ENCODE measurements at regions not wholly inside any gene's neighbourhood (a gene's known extent, or its start where the extent isn't known, plus 50 kb on each side); places are given as distances from the start of the nearest gene placed in this dataset.

DNA sequence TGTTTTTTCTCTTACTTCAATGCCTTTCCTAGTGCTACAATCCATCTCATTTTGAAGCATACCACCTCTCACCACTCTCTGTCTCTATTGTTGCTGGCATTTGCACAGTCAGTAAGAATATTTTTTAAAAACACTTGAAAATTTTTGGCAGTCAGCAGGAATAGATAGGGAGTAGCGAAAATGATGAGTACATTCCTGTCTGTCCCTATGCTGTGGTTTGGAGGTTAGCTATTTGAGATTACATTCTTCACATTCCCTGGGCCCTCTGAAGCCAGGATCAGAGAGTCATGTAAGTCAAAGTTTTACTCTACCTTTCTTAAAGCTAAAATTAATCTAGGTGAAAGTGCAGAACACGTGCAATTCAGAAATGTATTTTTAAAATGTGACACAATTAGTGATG, 53.0 kb upstream of the MAGI2 start:
- TF ChIP-seq GATA3 (IDR thresholded peaks at IDR 0.05; ENCODE audit: low read depth, low read length): no peak
- TF ChIP-seq GATA2 (IDR thresholded peaks at IDR 0.05; ENCODE audit: low read depth, low read length): no peak

DNA sequence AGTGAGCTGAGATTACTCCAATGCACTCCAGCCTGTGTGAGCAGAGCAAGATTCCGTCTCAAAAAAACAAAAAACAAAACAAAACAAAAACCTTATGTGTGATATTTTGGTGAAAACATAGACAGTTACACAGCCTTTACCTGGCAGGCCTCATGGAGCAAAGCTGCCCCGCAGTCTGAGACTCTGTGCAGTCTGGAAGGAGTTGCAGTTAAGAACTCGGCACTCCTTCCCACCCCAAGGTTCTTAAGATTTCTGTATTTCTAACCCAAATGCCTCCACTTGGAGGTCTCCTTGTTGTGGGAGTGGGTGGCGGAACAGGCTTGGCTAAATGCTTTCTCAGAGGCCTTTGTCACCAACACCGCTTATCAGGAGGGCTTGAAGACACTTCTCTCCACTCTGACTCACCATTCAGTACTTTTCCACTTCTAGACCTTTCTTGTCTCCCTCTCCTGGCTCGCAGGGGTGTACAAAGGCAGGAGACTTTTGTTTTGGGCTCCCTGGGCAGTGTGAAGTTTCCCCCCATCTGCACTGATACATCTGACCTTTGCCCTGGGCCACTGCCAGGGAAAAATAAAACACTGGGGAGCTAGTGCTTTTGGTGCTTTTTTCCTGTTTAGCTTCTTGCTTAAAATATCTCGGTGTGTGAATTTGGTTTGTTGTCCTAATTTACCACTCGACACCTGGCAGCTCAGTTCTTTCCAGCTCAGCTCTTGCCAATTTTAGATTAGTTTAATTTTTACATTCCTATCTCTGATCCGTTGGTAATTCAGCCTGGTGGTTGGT, 51.3 kb upstream of the MAGI2 start:
- no peak for TF ChIP-seq GATA3 (IDR thresholded peaks at IDR 0.05; ENCODE audit: low read depth, low read length)
- TF ChIP-seq GATA2 (IDR thresholded peaks at IDR 0.05; ENCODE audit: low read depth, low read length): no peak

All from SH-SY5Y (cell line).